ENCODE measurements at regions not wholly inside any gene's neighbourhood (a gene's known extent, or its start where the extent isn't known, plus 50 kb on each side); places are given as distances from the start of the nearest gene placed in this dataset.

GRCh38 chr9:100959226-100959625 is 69.3 kb upstream of the PLPPR1 start:
- ChIA-PET CTCF (no interaction called here), POLR2A (no interaction called here)
- H3F3A ChIP-seq (replicated peaks; ENCODE audit: insufficient read depth) = no peaks in the 10 kb centered on the region
- no peaks in the 10 kb centered on the region for H3K27me3 ChIP-seq (ENCODE audit: insufficient read depth)
- no peak overlapping the region for H2AFZ ChIP-seq (ENCODE audit: low read depth)
- no peak overlapping the region for H3K27ac ChIP-seq (ENCODE audit: low read depth in 2 of 2, low read length in 1 of 2)
- H3K9ac ChIP-seq = no peak overlapping the region
- no peaks in the 10 kb centered on the region for H3K9me3 ChIP-seq
- H3K36me3 ChIP-seq (replicated peaks in 1 of 2; ENCODE audit: control insufficient read depth in 1 of 2, insufficient read depth in 2 of 2, low read length in 1 of 2) = no peaks in the 10 kb centered on the region
- 0% methylated on average over 3 of the region's 3 CpGs for WGBS (ENCODE audit: low lambda C conversion rate)
- H3K9me2 ChIP-seq = no peaks in the 10 kb centered on the region
- no peaks in the 10 kb centered on the region for H3K4me1 ChIP-seq (ENCODE audit: control insufficient read depth in 1 of 2, insufficient read depth in 2 of 2, low read depth in 1 of 2, low read length in 1 of 2)
- no peak for DNase-seq
- no peak for TF ChIP-seq CTCF (IDR thresholded peaks at IDR 0.05)
- no peak for TF ChIP-seq NRF1 (IDR thresholded peaks at IDR 0.05; ENCODE audit: low read depth, low read length)
- TF ChIP-seq FOXJ3 (CRISPR knock-in tag; IDR thresholded peaks at IDR 0.05) = no peak
- TF ChIP-seq TEAD4 (IDR thresholded peaks at IDR 0.05; ENCODE audit: borderline replicate concordance, insufficient read depth) = no peak
- TF ChIP-seq PBX3 (IDR thresholded peaks at IDR 0.05) = no peak
- no peak for TF ChIP-seq TCF12 (IDR thresholded peaks at IDR 0.05)
- no peak for TF ChIP-seq YY1 (IDR thresholded peaks at IDR 0.05; ENCODE audit: low read depth)
- no peak for TF ChIP-seq FOSL2 (IDR thresholded peaks at IDR 0.05; ENCODE audit: borderline replicate concordance, low read depth)
- no peak for TF ChIP-seq MAX (IDR thresholded peaks at IDR 0.05; ENCODE audit: low read depth)
- no peak for TF ChIP-seq RXRA (IDR thresholded peaks at IDR 0.05; ENCODE audit: borderline replicate concordance, low read depth)
- TF ChIP-seq REST (IDR thresholded peaks at IDR 0.05; ENCODE audit: low read depth, low read length) = no peak
- no peak for TF ChIP-seq JUND (IDR thresholded peaks at IDR 0.05)
- no peak overlapping the region for H3K4me2 ChIP-seq
- H3K4me3 ChIP-seq (ENCODE audit: low read depth in 2 of 2, low read length in 1 of 2) = no peak overlapping the region
- H4K20me1 ChIP-seq (ENCODE audit: insufficient read depth) = no peaks in the 10 kb centered on the region
- H3K79me2 ChIP-seq (ENCODE audit: insufficient read depth) = no peaks in the 10 kb centered on the region

Measured in SK-N-SH (cell line).